ENCODE measurements at regions not wholly inside any gene's neighbourhood (a gene's known extent, or its start where the extent isn't known, plus 50 kb on each side); places are given as distances from the start of the nearest gene placed in this dataset.

DNA sequence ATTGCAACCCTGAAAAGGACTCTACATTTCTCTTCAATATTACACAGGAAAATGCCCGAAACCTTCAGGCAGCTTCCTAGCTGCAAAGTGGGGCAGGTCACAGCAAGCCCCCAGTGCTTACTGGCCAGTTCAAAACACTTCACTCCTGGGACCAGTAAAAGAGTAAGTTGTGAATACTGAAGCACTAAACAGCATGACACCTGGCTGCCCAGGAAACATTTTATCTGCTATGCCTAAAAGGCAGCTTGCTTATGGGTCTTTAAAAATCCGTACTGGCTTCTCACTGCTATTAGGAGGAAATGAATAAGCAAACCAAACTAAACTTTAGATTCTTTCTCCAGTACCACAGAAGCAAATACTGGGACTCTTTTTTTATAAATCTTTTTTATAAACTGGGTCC is 457.9 kb upstream of the ALCAM start:
- no peaks in the 10 kb centered on the region for H3K27me3 ChIP-seq (ENCODE audit: insufficient read depth, poor library complexity, severe bottlenecking)
- H3K27ac ChIP-seq (replicated peaks), result no peak overlapping the region
- no peak overlapping the region for H3K4me3 ChIP-seq (replicated peaks; ENCODE audit: insufficient read depth, low read length)
- TF ChIP-seq SPI1 (IDR thresholded peaks at IDR 0.05; ENCODE audit: borderline replicate concordance, low read depth), result no peak
- no peak for TF ChIP-seq POLR2AphosphoS5 (IDR thresholded peaks at IDR 0.05; ENCODE audit: low read depth)
- TF ChIP-seq, protein P1, sequence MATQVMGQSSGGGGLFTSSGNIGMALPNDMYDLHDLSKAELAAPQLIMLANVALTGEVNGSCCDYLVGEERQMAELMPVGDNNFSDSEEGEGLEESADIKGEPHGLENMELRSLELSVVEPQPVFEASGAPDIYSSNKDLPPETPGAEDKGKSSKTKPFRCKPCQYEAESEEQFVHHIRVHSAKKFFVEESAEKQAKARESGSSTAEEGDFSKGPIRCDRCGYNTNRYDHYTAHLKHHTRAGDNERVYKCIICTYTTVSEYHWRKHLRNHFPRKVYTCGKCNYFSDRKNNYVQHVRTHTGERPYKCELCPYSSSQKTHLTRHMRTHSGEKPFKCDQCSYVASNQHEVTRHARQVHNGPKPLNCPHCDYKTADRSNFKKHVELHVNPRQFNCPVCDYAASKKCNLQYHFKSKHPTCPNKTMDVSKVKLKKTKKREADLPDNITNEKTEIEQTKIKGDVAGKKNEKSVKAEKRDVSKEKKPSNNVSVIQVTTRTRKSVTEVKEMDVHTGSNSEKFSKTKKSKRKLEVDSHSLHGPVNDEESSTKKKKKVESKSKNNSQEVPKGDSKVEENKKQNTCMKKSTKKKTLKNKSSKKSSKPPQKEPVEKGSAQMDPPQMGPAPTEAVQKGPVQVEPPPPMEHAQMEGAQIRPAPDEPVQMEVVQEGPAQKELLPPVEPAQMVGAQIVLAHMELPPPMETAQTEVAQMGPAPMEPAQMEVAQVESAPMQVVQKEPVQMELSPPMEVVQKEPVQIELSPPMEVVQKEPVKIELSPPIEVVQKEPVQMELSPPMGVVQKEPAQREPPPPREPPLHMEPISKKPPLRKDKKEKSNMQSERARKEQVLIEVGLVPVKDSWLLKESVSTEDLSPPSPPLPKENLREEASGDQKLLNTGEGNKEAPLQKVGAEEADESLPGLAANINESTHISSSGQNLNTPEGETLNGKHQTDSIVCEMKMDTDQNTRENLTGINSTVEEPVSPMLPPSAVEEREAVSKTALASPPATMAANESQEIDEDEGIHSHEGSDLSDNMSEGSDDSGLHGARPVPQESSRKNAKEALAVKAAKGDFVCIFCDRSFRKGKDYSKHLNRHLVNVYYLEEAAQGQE (IDR thresholded peaks at IDR 0.05; ENCODE audit: insufficient replicate concordance, low read depth), result no peak
- no peak for TF ChIP-seq GABPA (IDR thresholded peaks at IDR 0.05; ENCODE audit: low read depth)
- TF ChIP-seq, protein P2, sequence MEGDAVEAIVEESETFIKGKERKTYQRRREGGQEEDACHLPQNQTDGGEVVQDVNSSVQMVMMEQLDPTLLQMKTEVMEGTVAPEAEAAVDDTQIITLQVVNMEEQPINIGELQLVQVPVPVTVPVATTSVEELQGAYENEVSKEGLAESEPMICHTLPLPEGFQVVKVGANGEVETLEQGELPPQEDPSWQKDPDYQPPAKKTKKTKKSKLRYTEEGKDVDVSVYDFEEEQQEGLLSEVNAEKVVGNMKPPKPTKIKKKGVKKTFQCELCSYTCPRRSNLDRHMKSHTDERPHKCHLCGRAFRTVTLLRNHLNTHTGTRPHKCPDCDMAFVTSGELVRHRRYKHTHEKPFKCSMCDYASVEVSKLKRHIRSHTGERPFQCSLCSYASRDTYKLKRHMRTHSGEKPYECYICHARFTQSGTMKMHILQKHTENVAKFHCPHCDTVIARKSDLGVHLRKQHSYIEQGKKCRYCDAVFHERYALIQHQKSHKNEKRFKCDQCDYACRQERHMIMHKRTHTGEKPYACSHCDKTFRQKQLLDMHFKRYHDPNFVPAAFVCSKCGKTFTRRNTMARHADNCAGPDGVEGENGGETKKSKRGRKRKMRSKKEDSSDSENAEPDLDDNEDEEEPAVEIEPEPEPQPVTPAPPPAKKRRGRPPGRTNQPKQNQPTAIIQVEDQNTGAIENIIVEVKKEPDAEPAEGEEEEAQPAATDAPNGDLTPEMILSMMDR (IDR thresholded peaks at IDR 0.05; ENCODE audit: insufficient read depth, low read length), result no peak
- no peak for DNase-seq (ENCODE audit: low read depth in 1 of 2, low spot score in 1 of 2)

DNA sequence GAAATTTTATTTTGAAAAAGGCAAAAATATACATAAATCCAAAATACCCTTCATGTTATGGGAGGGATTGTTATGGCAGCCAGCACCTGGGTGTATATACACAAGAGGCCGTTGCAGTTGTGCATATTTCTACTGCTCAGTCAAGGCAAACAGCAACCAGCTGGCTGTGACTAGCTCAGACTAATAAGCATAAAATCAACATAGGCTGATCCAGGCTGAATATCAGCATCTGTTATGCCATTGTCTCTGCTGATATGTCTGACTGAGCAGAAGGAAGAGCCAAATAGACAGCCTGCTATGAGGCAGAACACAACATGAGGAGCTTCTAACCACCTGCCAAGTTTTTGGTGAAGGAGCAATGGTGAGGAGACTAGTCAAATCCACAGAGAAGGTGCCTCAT is 457.5 kb upstream of the ALCAM start:
- H3K27me3 ChIP-seq (ENCODE audit: insufficient read depth, poor library complexity, severe bottlenecking), result no peaks in the 10 kb centered on the region
- H3K27ac ChIP-seq (replicated peaks), result no peak overlapping the region
- H3K4me3 ChIP-seq (replicated peaks; ENCODE audit: insufficient read depth, low read length), result no peak overlapping the region
- no peak for DNase-seq (ENCODE audit: low read depth in 1 of 2, low spot score in 1 of 2)
- TF ChIP-seq, protein P1 (IDR thresholded peaks at IDR 0.05; ENCODE audit: insufficient replicate concordance, low read depth), result no peak
- no peak for TF ChIP-seq GABPA (IDR thresholded peaks at IDR 0.05; ENCODE audit: low read depth)
- no peak for TF ChIP-seq SPI1 (IDR thresholded peaks at IDR 0.05; ENCODE audit: borderline replicate concordance, low read depth)
- no peak for TF ChIP-seq POLR2AphosphoS5 (IDR thresholded peaks at IDR 0.05; ENCODE audit: low read depth)
- TF ChIP-seq, protein P2 (IDR thresholded peaks at IDR 0.05; ENCODE audit: insufficient read depth, low read length), result no peak

DNA sequence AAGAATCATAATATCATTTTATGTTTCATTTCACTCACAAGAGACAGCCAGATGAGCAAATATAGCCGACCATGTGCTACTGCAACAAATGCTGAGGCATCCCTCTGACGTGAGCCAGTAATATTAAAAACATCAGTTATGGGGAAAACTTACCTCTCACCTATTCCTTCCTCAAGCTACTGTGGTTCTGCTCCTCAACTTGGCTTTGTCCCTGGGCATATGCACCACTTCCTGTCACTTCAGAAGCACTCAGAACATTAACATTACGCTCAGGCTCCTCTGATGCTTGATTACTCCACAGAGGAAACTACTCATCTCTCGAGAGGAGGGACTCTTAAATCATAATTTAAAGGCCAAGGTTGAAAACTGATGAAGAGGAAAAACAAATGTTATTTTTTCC is 457.0 kb upstream of the ALCAM start:
- Histone ChIP-seq H3K4me3 (replicated peaks; ENCODE audit: insufficient read depth, low read length) (no peak overlapping the region), H3K27me3 (ENCODE audit: insufficient read depth, poor library complexity, severe bottlenecking) (no peaks in the 10 kb centered on the region), H3K27ac (replicated peaks) (no peak overlapping the region)
- TF ChIP-seq POLR2AphosphoS5 (IDR thresholded peaks at IDR 0.05; ENCODE audit: low read depth), result no peak
- no peak for TF ChIP-seq GABPA (IDR thresholded peaks at IDR 0.05; ENCODE audit: low read depth)
- TF ChIP-seq, protein P2 (IDR thresholded peaks at IDR 0.05; ENCODE audit: insufficient read depth, low read length), result no peak
- no peak for TF ChIP-seq SPI1 (IDR thresholded peaks at IDR 0.05; ENCODE audit: borderline replicate concordance, low read depth)
- TF ChIP-seq, protein P1 (IDR thresholded peaks at IDR 0.05; ENCODE audit: insufficient replicate concordance, low read depth), result no peak
- DNase-seq (ENCODE audit: low read depth in 1 of 2, low spot score in 1 of 2), result no peak

Measured in HL-60 (cell line).